HG02943 (cell line): ENCODE measurements at regions not wholly inside any gene's neighbourhood (a gene's known extent, or its start where the extent isn't known, plus 50 kb on each side); places are given as distances from the start of the nearest gene placed in this dataset.

ENCODE experiments used
- ATAC-seq: cut with Tn5 transposase; IDR thresholded peaks from one replicate; pipeline ENCODE4 v1.9.1; 2021; ENCODE audit warnings: mild to moderate bottlenecking, low read depth, moderate library complexity; ENCODE audit not compliant: unreplicated experiment

GRCh38 chr10:91034494-91035159 is 113.7 kb upstream of the ANKRD1 start:
- ATAC-seq: no peak

GRCh38 chr10:91035650-91036292 is 114.9 kb upstream of the ANKRD1 start:
- no peak for ATAC-seq

GRCh38 chr10:91036807-91037411 is 116.0 kb upstream of the ANKRD1 start:
- ATAC-seq: no peak

DNA sequence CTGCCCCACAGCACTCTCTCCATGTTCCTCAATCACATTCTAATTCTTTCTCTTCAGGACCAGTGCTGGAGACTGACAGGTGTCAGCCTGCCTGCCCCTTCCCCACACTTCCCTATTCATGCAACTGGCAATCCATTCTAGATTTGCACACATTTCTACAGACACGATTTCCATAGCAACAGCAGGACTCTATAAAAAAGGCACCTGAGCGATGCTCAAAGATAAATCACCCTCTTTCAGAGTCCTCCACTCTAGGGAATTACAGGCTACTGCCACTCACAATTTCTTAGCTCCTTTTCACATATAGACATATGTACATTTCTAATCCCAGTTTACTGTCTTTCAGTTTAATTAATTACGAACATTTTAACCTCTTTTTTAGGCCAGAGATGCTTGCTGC is 118.1 kb upstream of the ANKRD1 start:
- ATAC-seq: no peak

DNA sequence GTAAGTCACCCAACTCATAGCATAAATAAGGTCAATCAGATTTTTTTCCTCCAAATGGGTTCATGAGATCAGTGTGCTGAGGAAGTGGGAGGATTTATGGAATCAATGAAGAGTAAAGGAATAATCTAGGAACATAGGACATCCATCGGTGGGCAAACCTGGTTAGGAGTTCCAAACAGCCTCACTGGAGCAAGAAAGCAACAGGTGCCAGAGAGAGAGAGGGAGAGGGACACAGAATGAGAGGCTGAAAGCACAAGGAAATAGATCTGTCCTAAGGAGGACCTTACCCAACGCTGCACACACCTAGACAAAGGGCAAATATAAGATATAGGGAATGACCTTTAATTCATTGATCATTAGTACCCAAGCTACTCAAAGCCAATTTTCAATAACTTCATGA is 119.5 kb upstream of the ANKRD1 start:
- no peak for ATAC-seq

- ATAC-seq: no peak
These were observed 121.2 kb upstream of the ANKRD1 start for GRCh38 chr10:91042069-91042468.

GRCh38 chr10:91043173-91043910 is 122.5 kb upstream of the ANKRD1 start:
- no peak for ATAC-seq

DNA sequence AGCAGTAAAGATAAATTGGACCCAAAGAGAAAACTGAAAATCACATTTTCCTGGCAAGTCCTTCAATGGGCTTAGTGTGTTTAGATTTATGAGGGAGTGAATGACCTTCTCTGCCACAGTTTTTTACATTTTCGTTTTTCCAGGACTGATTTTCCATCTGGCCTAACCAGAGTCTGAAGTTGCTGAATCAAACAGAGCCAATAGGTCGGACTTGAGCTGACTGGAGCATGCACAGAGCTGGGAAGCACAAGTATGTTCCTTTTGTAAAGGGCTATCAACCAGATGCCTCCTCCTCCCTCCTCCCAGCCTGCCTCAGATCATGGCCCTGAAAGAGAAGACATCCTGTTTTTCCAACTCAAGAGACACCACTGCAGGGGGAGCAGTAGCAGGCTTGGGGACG is 126.0 kb upstream of the ANKRD1 start:
- no peak for ATAC-seq

DNA sequence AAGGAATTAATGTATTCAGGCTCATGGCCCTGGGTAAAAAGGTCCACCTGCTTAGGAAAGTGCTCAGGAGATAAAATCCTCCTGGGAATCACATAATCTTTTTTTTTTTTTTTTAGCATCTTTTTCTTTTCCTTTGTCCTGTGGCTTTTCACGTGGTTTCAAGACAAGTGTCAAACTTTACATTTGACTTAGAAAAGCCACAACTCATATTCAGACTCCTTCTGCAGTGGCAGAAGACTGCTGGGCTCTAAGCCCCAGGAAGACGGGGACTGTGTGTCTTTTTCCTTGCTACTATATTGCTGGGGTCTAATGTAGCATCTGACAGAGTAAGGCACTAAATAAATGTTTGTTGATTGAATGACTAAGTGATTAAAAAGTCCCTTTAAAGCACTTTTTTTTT is 127.5 kb upstream of the ANKRD1 start:
- no peak for ATAC-seq

DNA sequence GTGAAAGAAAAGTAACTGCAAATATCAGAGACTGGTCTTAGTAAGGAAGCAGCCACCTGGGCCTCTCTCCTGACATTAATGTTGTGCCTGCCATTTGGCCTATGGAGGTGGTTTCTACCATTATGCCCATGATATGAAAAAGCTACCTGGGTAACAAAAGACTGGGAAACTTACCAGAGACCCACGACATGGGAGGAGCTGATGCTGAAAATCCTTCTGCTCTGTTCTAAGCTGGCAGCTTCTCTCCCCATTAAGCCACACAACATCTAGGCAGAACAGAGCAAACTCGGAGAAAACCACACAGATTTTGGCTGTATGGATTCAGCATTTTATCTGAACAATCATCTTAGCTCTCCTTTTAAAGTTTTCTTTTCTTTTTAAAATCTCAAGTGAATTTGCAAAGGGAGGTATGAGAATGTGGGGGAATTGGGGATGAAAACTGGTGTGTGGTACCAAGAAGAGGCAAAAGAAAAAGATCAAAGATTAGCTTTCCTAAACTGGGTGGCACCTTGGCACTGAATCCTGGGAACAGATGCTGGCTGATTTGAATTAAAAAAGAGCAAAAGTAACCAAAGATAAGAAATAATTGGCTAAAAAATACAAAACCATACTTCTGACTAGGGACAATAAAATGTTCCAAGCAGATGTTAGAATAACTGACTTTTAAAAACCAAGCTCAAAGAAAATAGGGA is 128.6 kb upstream of the ANKRD1 start:
- no peak for ATAC-seq

DNA sequence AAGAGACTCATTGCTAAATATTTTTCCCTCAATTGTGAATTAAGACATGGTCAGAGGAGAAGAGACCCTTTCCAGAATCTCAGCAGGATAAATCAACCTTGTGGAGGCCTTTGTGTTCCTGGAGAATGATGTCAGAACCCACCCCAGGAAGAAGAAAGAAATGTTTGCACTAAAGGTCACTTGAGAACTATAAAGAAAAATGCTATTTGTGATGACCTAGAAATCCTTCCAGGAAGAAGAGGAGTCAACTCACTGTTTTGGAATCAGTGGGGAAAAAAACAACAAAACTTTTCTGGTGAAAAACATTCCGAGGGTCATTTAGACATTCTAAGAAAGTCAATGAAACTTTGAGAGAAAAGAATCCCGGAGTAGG is 129.1 kb upstream of the ANKRD1 start:
- no peak for ATAC-seq

- no peak for ATAC-seq
These were observed 129.6 kb upstream of the ANKRD1 start for GRCh38 chr10:91050371-91051034.

GRCh38 chr10:91051829-91052228 is 130.9 kb upstream of the ANKRD1 start:
- no peak for ATAC-seq

GRCh38 chr10:91054325-91054724 is 133.4 kb upstream of the ANKRD1 start:
- no peak for ATAC-seq

DNA sequence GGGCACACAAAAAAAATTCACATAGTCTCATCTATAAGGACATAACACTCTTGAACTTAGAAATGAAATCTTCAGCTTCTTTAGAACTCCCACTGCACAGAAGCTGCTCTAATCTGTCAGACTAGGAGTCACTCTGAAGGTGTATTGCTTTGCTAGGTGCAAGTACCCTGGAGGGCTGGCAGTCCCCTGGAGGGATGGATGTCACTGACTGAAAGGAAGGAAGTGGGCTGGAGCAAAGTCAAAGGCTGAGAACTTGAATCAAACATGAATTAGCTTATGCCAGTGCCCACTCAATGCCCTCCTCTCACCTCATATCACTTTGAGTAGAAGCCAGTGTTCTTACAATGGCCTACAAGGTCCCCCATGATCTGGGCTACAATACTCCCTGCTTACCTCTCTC is 140.3 kb upstream of the ANKRD1 start:
- ATAC-seq: no peak

GRCh38 chr10:91061608-91062007 is 140.7 kb upstream of the ANKRD1 start:
- ATAC-seq: no peak

- ATAC-seq: no peak
These were observed 141.2 kb upstream of the ANKRD1 start for GRCh38 chr10:91062091-91062490.

DNA sequence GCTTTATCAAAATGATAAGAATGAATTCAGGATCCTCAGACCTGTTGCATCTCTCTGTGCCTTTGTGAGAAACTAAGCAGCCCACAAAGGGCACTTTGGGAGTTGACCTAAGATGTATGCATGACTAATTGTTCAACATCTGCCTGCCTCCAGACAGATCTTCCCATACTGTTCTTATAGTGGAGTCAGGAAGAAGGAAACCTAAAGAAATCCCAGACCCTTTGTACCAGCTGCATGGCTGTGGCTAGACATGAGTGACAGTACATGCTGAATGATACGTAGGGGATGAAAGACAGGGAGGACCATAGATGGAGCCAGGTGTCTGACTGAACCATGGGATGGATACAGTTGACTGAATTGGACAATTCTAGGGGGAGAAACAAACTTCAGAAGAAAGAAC is 148.7 kb upstream of the PCGF5 start:
- ATAC-seq: no peak

DNA sequence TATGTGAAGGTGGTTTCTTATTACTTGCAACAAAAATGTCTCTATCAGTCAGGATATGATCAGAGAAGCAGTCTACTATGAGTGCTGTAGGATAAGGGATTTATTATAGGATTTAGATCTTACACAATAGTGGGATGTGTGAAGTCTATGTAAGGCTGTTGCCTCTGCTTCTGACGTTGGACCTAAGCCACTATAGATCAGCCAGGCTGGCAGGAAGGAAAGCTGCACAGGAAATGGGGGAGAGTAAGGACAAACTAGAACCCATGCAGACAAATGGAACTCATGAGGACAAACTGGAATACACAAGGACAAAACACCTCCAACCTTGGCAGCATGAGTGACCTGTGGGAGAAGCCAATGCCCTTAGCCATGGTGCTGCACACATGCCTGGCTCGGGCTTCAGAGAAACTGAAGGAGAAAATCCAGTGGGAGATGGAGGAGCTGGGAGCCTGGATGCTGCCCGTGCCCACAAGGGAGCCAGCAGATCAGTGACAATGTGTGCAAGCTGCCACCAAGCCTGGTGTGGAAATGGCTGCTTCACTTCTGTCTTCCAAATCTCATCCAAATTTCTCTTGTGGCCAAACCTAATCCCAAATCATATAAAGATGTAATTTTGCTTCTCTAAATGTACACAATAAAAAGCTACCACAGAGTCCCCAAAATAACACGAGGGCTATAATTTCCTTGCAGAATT is 147.0 kb upstream of the PCGF5 start:
- ATAC-seq: no peak
